ENCODE measurements at regions not wholly inside any gene's neighbourhood (a gene's known extent, or its start where the extent isn't known, plus 50 kb on each side); places are given as distances from the start of the nearest gene placed in this dataset.

GRCh38 chr14:103257211-103257962, 76.7 kb upstream of the EIF5 start (continued):
- TF ChIP-seq, protein P1, sequence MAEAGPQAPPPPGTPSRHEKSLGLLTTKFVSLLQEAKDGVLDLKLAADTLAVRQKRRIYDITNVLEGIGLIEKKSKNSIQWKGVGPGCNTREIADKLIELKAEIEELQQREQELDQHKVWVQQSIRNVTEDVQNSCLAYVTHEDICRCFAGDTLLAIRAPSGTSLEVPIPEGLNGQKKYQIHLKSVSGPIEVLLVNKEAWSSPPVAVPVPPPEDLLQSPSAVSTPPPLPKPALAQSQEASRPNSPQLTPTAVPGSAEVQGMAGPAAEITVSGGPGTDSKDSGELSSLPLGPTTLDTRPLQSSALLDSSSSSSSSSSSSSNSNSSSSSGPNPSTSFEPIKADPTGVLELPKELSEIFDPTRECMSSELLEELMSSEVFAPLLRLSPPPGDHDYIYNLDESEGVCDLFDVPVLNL (CRISPR knock-in tag; IDR thresholded peaks at IDR 0.05; ENCODE audit: borderline replicate concordance, low read depth): no peak
- TF ChIP-seq GTF2I (CRISPR knock-in tag; conservative IDR thresholded peaks at IDR 0.05) (no peak), SMAD3 (CRISPR knock-in tag; IDR thresholded peaks at IDR 0.05; ENCODE audit: borderline replicate concordance) (no peak), ZBTB21 (CRISPR knock-in tag; IDR thresholded peaks at IDR 0.05; ENCODE audit: borderline replicate concordance) (no peak), MLX (CRISPR knock-in tag; IDR thresholded peaks at IDR 0.05) (no peak), RORB (CRISPR knock-in tag; IDR thresholded peaks at IDR 0.05) (no peak), TEAD1 (CRISPR knock-in tag; IDR thresholded peaks at IDR 0.05) (no peak), FOXK1 (CRISPR knock-in tag; IDR thresholded peaks at IDR 0.05) (no peak), GRHL2 (CRISPR knock-in tag; IDR thresholded peaks at IDR 0.05; ENCODE audit: insufficient replicate concordance, severe bottlenecking) (no peak), ARID4B (CRISPR knock-in tag; IDR thresholded peaks at IDR 0.05; ENCODE audit: borderline replicate concordance) (no peak)
- TF ChIP-seq, protein P2, sequence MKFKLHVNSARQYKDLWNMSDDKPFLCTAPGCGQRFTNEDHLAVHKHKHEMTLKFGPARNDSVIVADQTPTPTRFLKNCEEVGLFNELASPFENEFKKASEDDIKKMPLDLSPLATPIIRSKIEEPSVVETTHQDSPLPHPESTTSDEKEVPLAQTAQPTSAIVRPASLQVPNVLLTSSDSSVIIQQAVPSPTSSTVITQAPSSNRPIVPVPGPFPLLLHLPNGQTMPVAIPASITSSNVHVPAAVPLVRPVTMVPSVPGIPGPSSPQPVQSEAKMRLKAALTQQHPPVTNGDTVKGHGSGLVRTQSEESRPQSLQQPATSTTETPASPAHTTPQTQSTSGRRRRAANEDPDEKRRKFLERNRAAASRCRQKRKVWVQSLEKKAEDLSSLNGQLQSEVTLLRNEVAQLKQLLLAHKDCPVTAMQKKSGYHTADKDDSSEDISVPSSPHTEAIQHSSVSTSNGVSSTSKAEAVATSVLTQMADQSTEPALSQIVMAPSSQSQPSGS (CRISPR knock-in tag; IDR thresholded peaks at IDR 0.05; ENCODE audit: borderline replicate concordance, low read depth): no peak
- TF ChIP-seq, protein P3, sequence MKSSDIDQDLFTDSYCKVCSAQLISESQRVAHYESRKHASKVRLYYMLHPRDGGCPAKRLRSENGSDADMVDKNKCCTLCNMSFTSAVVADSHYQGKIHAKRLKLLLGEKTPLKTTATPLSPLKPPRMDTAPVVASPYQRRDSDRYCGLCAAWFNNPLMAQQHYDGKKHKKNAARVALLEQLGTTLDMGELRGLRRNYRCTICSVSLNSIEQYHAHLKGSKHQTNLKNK (CRISPR knock-in tag; IDR thresholded peaks at IDR 0.05): no peak
- TF ChIP-seq, protein P4, sequence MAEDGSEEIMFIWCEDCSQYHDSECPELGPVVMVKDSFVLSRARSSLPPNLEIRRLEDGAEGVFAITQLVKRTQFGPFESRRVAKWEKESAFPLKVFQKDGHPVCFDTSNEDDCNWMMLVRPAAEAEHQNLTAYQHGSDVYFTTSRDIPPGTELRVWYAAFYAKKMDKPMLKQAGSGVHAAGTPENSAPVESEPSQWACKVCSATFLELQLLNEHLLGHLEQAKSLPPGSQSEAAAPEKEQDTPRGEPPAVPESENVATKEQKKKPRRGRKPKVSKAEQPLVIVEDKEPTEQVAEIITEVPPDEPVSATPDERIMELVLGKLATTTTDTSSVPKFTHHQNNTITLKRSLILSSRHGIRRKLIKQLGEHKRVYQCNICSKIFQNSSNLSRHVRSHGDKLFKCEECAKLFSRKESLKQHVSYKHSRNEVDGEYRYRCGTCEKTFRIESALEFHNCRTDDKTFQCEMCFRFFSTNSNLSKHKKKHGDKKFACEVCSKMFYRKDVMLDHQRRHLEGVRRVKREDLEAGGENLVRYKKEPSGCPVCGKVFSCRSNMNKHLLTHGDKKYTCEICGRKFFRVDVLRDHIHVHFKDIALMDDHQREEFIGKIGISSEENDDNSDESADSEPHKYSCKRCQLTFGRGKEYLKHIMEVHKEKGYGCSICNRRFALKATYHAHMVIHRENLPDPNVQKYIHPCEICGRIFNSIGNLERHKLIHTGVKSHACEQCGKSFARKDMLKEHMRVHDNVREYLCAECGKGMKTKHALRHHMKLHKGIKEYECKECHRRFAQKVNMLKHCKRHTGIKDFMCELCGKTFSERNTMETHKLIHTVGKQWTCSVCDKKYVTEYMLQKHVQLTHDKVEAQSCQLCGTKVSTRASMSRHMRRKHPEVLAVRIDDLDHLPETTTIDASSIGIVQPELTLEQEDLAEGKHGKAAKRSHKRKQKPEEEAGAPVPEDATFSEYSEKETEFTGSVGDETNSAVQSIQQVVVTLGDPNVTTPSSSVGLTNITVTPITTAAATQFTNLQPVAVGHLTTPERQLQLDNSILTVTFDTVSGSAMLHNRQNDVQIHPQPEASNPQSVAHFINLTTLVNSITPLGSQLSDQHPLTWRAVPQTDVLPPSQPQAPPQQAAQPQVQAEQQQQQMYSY (CRISPR knock-in tag; IDR thresholded peaks at IDR 0.05): no peak

GRCh38 chr14:103258211-103258610, 75.8 kb upstream of the EIF5 start:
- CTCF ChIA-PET: no interaction called here
- DNase-seq (ENCODE audit: low spot score) (no peak), ATAC-seq (no peak)
- Mint-ChIP-seq H3K27me3 (ENCODE audit: low read depth) (no peaks in the 10 kb centered on the region), H3K27ac (no peak overlapping the region), H3K4me1 (peaks cover 9% of the 10 kb centered on the region; the same call in 1 of the 2 replicates), H3K4me3 (no peak overlapping the region), H3K36me3 (no peaks in the 10 kb centered on the region), H3K9me3 (no peaks in the 10 kb centered on the region)
- POLR2A ChIA-PET: no interaction called here
- TF ChIP-seq, protein P5, sequence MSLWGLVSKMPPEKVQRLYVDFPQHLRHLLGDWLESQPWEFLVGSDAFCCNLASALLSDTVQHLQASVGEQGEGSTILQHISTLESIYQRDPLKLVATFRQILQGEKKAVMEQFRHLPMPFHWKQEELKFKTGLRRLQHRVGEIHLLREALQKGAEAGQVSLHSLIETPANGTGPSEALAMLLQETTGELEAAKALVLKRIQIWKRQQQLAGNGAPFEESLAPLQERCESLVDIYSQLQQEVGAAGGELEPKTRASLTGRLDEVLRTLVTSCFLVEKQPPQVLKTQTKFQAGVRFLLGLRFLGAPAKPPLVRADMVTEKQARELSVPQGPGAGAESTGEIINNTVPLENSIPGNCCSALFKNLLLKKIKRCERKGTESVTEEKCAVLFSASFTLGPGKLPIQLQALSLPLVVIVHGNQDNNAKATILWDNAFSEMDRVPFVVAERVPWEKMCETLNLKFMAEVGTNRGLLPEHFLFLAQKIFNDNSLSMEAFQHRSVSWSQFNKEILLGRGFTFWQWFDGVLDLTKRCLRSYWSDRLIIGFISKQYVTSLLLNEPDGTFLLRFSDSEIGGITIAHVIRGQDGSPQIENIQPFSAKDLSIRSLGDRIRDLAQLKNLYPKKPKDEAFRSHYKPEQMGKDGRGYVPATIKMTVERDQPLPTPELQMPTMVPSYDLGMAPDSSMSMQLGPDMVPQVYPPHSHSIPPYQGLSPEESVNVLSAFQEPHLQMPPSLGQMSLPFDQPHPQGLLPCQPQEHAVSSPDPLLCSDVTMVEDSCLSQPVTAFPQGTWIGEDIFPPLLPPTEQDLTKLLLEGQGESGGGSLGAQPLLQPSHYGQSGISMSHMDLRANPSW (CRISPR knock-in tag; conservative IDR thresholded peaks at IDR 0.05; ENCODE audit: low read depth): no peak
- TF ChIP-seq, protein P6, sequence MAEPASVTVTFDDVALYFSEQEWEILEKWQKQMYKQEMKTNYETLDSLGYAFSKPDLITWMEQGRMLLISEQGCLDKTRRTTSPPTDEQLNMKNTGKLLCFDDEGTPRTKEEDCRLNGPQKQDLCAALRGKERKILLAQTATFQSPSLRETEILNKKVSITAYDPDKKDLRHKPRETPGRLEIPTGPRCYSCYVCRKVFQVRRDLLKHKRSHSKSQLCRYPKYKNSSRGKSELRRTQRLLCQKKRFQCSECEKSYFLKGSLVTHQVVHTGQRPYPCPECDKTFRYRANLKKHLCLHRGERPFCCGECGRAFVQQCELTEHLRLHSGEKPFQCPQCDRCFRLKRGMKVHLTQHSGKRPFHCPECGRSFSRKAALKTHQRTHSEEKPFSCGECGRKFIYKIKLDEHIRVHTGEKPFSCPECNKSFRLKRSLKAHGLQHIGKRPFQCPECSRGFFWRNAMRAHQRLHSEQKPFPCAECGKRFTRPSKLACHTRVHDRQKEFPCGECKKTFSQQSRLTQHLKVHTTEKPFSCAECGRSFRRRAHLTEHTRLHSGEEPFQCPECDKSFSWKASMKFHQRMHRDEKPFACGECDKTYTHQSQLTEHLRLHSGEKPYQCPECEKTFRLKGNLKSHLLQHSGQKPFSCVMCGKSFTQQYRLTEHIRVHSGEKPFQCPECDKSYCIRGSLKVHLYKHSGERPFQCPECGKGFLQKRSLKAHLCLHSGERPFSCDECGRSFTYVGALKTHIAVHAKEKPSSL (CRISPR knock-in tag; conservative IDR thresholded peaks at IDR 0.05): no peak
- TF ChIP-seq, protein P7, sequence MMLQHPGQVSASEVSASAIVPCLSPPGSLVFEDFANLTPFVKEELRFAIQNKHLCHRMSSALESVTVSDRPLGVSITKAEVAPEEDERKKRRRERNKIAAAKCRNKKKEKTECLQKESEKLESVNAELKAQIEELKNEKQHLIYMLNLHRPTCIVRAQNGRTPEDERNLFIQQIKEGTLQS (CRISPR knock-in tag; conservative IDR thresholded peaks at IDR 0.05): no peak
- no peak for TF ChIP-seq JAZF1 (CRISPR knock-in tag; IDR thresholded peaks at IDR 0.05)

Data from WTC11 (cell line).